HepG2 (cell line): ENCODE measurements at regions not wholly inside any gene's neighbourhood (a gene's known extent, or its start where the extent isn't known, plus 50 kb on each side); places are given as distances from the start of the nearest gene placed in this dataset.
A peak's percentile ranks its signal among the peaks of the same experiment; 100 is the strongest.

Experiments used
- ATAC-seq: fragments of 200-7000 bp; cut with Tn5 transposase; 3 replicates; pipeline ENCODE4 v1.9.1; 2020; ENCODE audit warnings: mild to moderate bottlenecking, moderate library complexity
- BruUV-seq: library from RNA; stranded (reverse); fragments of 400-500 nt; replicated peaks from 2 replicates; lab custom pipeline; 2021; lab: Mats Ljungman, UMichigan
- CTCF ChIA-PET: fragments of 300-600 bp; formaldehyde crosslinking; extraction: SDS; loops from one replicate; lab custom pipeline; 2021; ENCODE audit warnings: low total read pairs, inconsistent platforms, low intra/inter-chr PET ratio; lab: Yijun Ruan, JAX
- POLR2A ChIA-PET: fragments of 350-600 bp; sonication (Branson Sonifier 250); formaldehyde crosslinking; loops from one replicate; lab custom pipeline; 2020; ENCODE audit warnings: antibody characterized with exemption, inconsistent platforms; lab: Yijun Ruan, JAX
- DNase-seq: peaks from one replicate; pipeline ENCODE4 v3.0.0-alpha.2; 2015; ENCODE audit warnings: low spot score
- FAIRE-seq: peaks from 3 replicates; lab custom pipeline; 2011; peaks lifted over from hg19 to GRCh38; lab: Jason Lieb, UNC
- H2AFZ ChIP-seq: one replicate; pipeline ENCODE4 v1.6.1; 2011; ENCODE audit warnings: low read length, inconsistent platforms
- H3K27ac ChIP-seq: fragments of 300-600 bp; 3 replicates; pipeline ENCODE4 v1.8.0; 2011; ENCODE audit warnings: mixed run types, mild to moderate bottlenecking, mixed read lengths, low read length, inconsistent platforms; ENCODE audit not compliant: insufficient read depth; ENCODE audit errors: extremely low read length
- H3K27me3 ChIP-seq, 2 experiments: fragments of 200-600 bp in 1 of 2; 2 replicates in 1 of 2; 3 replicates in 1 of 2; pipeline versions ENCODE4 v1.6.0 to v1.8.0; 2011; ENCODE audit warnings: low read length in 2 of 2, mild to moderate bottlenecking in 2 of 2, moderate library complexity in 2 of 2, inconsistent platforms in 1 of 2; ENCODE audit not compliant: insufficient read depth in 2 of 2, control insufficient read depth in 1 of 2
- H3K36me3 ChIP-seq, 2 experiments: fragments of 200-600 bp in 1 of 2; replicated peaks in 1 of 2; 2 replicates in 1 of 2; 3 replicates in 1 of 2; pipeline versions ENCODE4 v1.5.1 to v1.8.0; 2011; ENCODE audit warnings: low read length in 2 of 2, inconsistent platforms in 1 of 2; ENCODE audit not compliant: insufficient read depth in 2 of 2, control insufficient read depth in 1 of 2
- H3K4me1 ChIP-seq: 2 replicates; pipeline ENCODE4 v1.5.1; 2012; ENCODE audit warnings: low read length, inconsistent platforms; ENCODE audit not compliant: insufficient read depth
- H3K4me2 ChIP-seq: 2 replicates; pipeline ENCODE4 v1.6.0; 2011; ENCODE audit warnings: low read depth, low read length, inconsistent platforms
- H3K4me3 ChIP-seq, 3 experiments: fragments of 200-600 bp in 1 of 3; sonication (generic), shearing (Covaris generic) in 1 of 3; replicated peaks in 1 of 3; 2 replicates each; pipeline ENCODE4 v1.5.1; 2011 to 2016; ENCODE audit warnings: low read length in 3 of 3, inconsistent platforms in 2 of 3, low read depth in 2 of 3, mild to moderate bottlenecking in 2 of 3, control low read depth in 1 of 3, mixed read lengths in 1 of 3; ENCODE audit not compliant: insufficient read depth in 1 of 3
- H3K79me2 ChIP-seq: one replicate; pipeline ENCODE4 v1.6.1; 2011; ENCODE audit warnings: low read length, inconsistent platforms; ENCODE audit not compliant: insufficient read depth
- H3K9ac ChIP-seq: 2 replicates; pipeline ENCODE4 v1.6.0; 2011; ENCODE audit warnings: mild to moderate bottlenecking, low read depth, low read length, inconsistent platforms; ENCODE audit not compliant: insufficient read depth
- H3K9me3 ChIP-seq: 2 replicates; pipeline ENCODE4 v1.5.1; 2012; ENCODE audit warnings: mild to moderate bottlenecking, low read length
- H4K20me1 ChIP-seq: 2 replicates; pipeline ENCODE4 v1.6.0; 2011; ENCODE audit warnings: inconsistent platforms, mild to moderate bottlenecking, low read length, moderate library complexity; ENCODE audit not compliant: insufficient read depth
- BCL6 ChIP-seq: IDR thresholded peaks from 2 replicates; pipeline ENCODE4 v1.6.1; 2016; ENCODE audit warnings: missing genetic modification reagents, missing compliant biosample characterization
- CEBPB ChIP-seq: IDR thresholded peaks from 2 replicates; pipeline ENCODE4 v1.6.1; 2011; ENCODE audit warnings: low read depth, low read length, improper control_type of control experiment, borderline replicate concordance
- CENPBD1 ChIP-seq: sonication (generic); formaldehyde crosslinking; IDR thresholded peaks from 2 replicates; pipeline ENCODE4 v1.8.0; 2022; ENCODE audit warnings: missing genetic modification reagents, low read depth, mild to moderate bottlenecking, borderline replicate concordance
- GPBP1L1 ChIP-seq: sonication (generic); formaldehyde crosslinking; IDR thresholded peaks from 2 replicates; pipeline ENCODE4 v1.5.0; 2020; ENCODE audit warnings: mild to moderate bottlenecking, missing genetic modification reagents
- HNRNPUL1 ChIP-seq: fragments of 200-400 bp; formaldehyde crosslinking; IDR thresholded peaks from 2 replicates; pipeline ENCODE4 v1.6.1; 2017; ENCODE audit warnings: low read depth, mild to moderate bottlenecking, low read length, moderate library complexity
- MAFG ChIP-seq: sonication (generic); formaldehyde crosslinking; IDR thresholded peaks from 2 replicates; pipeline ENCODE4 v1.5.1; 2020; ENCODE audit warnings: mild to moderate bottlenecking, missing genetic modification reagents
- RCOR2 ChIP-seq: IDR thresholded peaks from 2 replicates; pipeline ENCODE4 v1.6.1; 2016; ENCODE audit warnings: missing biosample characterization, missing genetic modification reagents
- RFXANK ChIP-seq: IDR thresholded peaks from 2 replicates; pipeline ENCODE4 v1.6.1; 2016
- SSRP1 ChIP-seq: IDR thresholded peaks from 2 replicates; pipeline ENCODE4 v1.6.1; 2016; ENCODE audit warnings: control low read depth
- SUZ12 ChIP-seq: fragments of 150-350 bp; IDR thresholded peaks from 2 replicates; pipeline ENCODE4 v1.6.1; 2014; ENCODE audit warnings: low read depth, low read length
- SYNCRIP ChIP-seq: fragments of 200-400 bp; formaldehyde crosslinking; IDR thresholded peaks from 2 replicates; pipeline ENCODE4 v1.6.1; 2018; ENCODE audit warnings: mild to moderate bottlenecking, low read depth, low read length; ENCODE audit not compliant: insufficient read depth
- TRIM24 ChIP-seq: sonication (generic); formaldehyde crosslinking; IDR thresholded peaks from 2 replicates; pipeline ENCODE4 v1.8.0; 2022; ENCODE audit warnings: mild to moderate bottlenecking, missing genetic modification reagents
- ZNF12 ChIP-seq: sonication (generic); formaldehyde crosslinking; IDR thresholded peaks from 2 replicates; pipeline ENCODE4 v1.5.0; 2020; ENCODE audit warnings: missing genetic modification reagents
- ZNF34 ChIP-seq: sonication (generic); formaldehyde crosslinking; IDR thresholded peaks from 2 replicates; pipeline ENCODE4 v1.4.0; 2020; ENCODE audit warnings: mild to moderate bottlenecking, missing genetic modification reagents, borderline replicate concordance
- ZNF704 ChIP-seq: sonication (generic); formaldehyde crosslinking; IDR thresholded peaks from 2 replicates; pipeline ENCODE4 v1.8.1; 2023; ENCODE audit warnings: mild to moderate bottlenecking, inconsistent platforms, moderate library complexity, missing genetic modification reagents, borderline replicate concordance
- ZNF737 ChIP-seq: sonication (generic); formaldehyde crosslinking; IDR thresholded peaks from 2 replicates; pipeline ENCODE4 v1.5.0; 2020; ENCODE audit warnings: missing genetic modification reagents, mild to moderate bottlenecking, borderline replicate concordance
- WGBS: methylation state at CpG from one replicate; pipeline ENCODE4 v1.1.6; 2017; ENCODE audit warnings: low lambda C conversion rate; 5-methylcytosine and 5-hydroxymethylcytosine counted together
- in situ Hi-C: cut with HindIII; loops from 2 replicates; pipeline ENCODE4 v1.10.0; 2017; ENCODE audit warnings: low pct_unique_long_range_greater_than_20kb; ENCODE audit not compliant: extremely low pct_ligation_motif_present
- intact Hi-C: fragments of 100-400 bp; cut with micrococcal nuclease; formaldehyde crosslinking; loops from one replicate; pipeline ENCODE4 v1.10.0; 2022; ENCODE audit not compliant: unreplicated experiment

GRCh38 chr4:15139599-15139998, 137.3 kb downstream of the CPEB2 start:
- intact Hi-C loops = loop anchor here (1.0 kb wide), 1 partner anchor 35 kb away; no protein-coding TSS in a partner anchor
- H3K4me3 ChIP-seq = no peak overlapping the region
- H3K9ac ChIP-seq = no peak overlapping the region
- no peak overlapping the region for H2AFZ ChIP-seq
- in situ Hi-C loops = no loop called here
- H3K36me3 ChIP-seq = no peaks in the 10 kb centered on the region
- DNase-seq (no peak), FAIRE-seq (no peak), ATAC-seq (no peak)
- peaks cover 23% of the 10 kb centered on the region for H3K4me1 ChIP-seq
- H3K27me3 ChIP-seq = no peaks in the 10 kb centered on the region
- POLR2A ChIA-PET = no interaction called here
- H3K4me2 ChIP-seq = no peak overlapping the region
- TF ChIP-seq ZNF12 (CRISPR knock-in tag) (peak; percentile 92), ZNF704 (no peak)
- no TSS peak for BruUV-seq
- H3K27ac ChIP-seq = no peak overlapping the region
- no peaks in the 10 kb centered on the region for H4K20me1 ChIP-seq
- no peaks in the 10 kb centered on the region for H3K79me2 ChIP-seq
- H3K9me3 ChIP-seq = peaks cover 9% of the 10 kb centered on the region; the same call in 1 of the 2 replicates
- 0% methylated on average over 1 of the region's 1 CpG for WGBS
- CTCF ChIA-PET = no interaction called here

- POLR2A ChIA-PET = no interaction called here
Measured at GRCh38 chr4:15142201-15142600, 139.9 kb downstream of the CPEB2 start.

More at GRCh38 chr4:15142201-15142600, 139.9 kb downstream of the CPEB2 start:
- H2AFZ ChIP-seq = no peak overlapping the region
- TF ChIP-seq ZNF34 (CRISPR knock-in tag) = no peak
- no peak for TF ChIP-seq ZNF737 (CRISPR knock-in tag)
- TF ChIP-seq CEBPB = no peak
- no peak for TF ChIP-seq GPBP1L1
- TF ChIP-seq TRIM24 (CRISPR knock-in tag) = no peak
- TF ChIP-seq HNRNPUL1 = no peak
- TF ChIP-seq CENPBD1 = no peak
- no peak for TF ChIP-seq SUZ12
- no peak for TF ChIP-seq SSRP1 (CRISPR knock-in tag)
- TF ChIP-seq SYNCRIP = no peak
- no peak for TF ChIP-seq MAFG (CRISPR knock-in tag)
- TF ChIP-seq BCL6 (CRISPR knock-in tag) = no peak
- TF ChIP-seq RCOR2 (CRISPR knock-in tag) = no peak
- TF ChIP-seq RFXANK = no peak
- peaks cover 42% of the 10 kb centered on the region for H3K4me1 ChIP-seq
- no peak overlapping the region for H3K9ac ChIP-seq
- H3K9me3 ChIP-seq = no peaks in the 10 kb centered on the region
- no peaks in the 10 kb centered on the region for H4K20me1 ChIP-seq
- FAIRE-seq (no peak), DNase-seq (no peak), ATAC-seq (no peak)
- in situ Hi-C loops = loop anchor here (10.0 kb wide), 1 partner anchor 137 kb away; the partner anchor contains the start of gene CPEB2
- intact Hi-C loops = no loop called here
- no TSS peak for BruUV-seq
- 87% methylated on average over 1 of the region's 1 CpG for WGBS
- no peaks in the 10 kb centered on the region for H3K79me2 ChIP-seq
- H3K4me2 ChIP-seq = no peak overlapping the region
- no peak overlapping the region for H3K27ac ChIP-seq
- CTCF ChIA-PET = no interaction called here
- no peaks in the 10 kb centered on the region for H3K36me3 ChIP-seq
- no peak overlapping the region for H3K4me3 ChIP-seq
- no peaks in the 10 kb centered on the region for H3K27me3 ChIP-seq
